ENCODE measurements at regions not wholly inside any gene's neighbourhood (a gene's known extent, or its start where the extent isn't known, plus 50 kb on each side); places are given as distances from the start of the nearest gene placed in this dataset.

DNA sequence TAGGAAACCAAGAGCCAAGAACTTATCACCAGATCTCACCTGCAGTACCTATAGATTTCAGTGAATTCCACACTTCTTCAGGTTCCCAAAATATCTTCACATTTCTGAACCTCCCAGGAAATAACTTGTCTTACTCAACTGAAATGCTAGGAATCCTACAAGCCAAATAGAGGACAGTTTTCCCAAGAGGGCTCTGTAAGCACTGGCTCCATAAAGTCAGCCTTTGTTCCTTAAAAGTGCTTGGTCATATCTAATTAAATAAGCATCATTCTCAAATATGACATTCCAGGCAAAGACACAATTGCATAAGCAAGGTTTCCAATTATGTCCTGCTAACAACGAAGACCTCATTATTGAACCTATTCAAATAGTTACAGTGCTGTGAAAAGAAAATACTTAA is 154.6 kb upstream of the MGAT5 start:
- DNase-seq: no peak

- no peak for DNase-seq
These were observed 150.7 kb upstream of the MGAT5 start for GRCh38 chr2:134103196-134103595.

GRCh38 chr2:134104754-134105153 is 149.1 kb upstream of the MGAT5 start:
- no peak for DNase-seq

GRCh38 chr2:134107402-134107801 is 146.5 kb upstream of the MGAT5 start:
- no peak for DNase-seq

DNA sequence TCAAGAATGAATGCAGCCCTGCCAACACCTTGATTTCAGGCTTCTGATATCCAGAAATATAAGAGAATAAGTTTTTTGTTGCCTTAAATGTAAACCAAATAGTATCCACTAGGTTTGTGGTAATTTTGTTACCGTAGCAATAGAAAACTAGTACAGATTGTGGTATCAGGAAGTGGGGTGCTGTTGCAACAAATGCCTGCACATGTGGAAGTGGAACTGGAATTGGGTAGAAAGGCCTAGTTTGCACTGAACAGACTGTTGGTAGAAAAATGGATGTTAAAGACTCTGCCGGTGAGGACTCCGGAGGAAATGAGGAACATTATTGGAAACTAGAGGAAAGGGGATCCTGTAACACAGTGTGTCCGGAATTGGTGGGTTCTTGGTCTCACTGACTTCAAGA is 145.8 kb upstream of the MGAT5 start:
- no peak for DNase-seq

DNA sequence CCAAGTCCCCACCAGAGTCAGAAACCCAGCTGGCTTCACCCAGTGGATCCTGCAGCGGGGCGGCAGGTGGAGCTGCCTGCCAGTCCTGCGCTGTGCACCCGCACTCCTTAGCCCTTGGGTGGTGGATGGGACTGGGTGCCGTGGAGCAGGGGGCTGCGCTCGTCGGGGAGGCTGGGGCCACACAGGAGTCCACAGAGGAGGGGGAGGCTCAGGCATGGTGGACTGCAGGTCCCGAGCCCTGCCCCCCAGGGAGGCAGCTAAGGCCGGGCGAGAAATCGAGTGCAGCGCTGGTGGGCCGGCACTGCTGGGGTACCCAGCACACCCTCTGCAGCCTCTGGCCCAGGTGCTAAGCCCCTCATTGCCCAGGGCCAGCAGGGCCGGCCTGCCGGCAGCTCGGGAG is 144.6 kb upstream of the MGAT5 start:
- DNase-seq: no peak

- DNase-seq: no peak
These were observed 144.1 kb upstream of the MGAT5 start for GRCh38 chr2:134109725-134110124.

DNA sequence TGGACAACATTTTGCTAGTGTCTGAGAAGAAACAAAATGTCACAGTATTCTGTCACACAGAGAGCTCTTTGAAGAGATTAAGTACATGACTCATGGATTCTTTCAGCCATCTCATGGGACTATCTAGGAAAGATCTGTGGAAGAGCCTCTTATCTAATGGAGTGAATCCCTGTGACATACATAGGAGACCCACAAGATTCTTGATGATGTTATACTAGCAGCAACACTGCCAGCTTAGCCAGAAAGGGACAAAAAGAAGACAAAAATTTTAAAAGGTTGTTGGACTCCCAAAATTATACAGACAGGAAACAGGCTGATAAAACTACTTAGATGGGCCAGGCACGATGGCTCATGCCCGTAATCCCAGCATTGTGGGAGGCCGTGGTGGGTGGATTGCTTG is 143.3 kb upstream of the MGAT5 start:
- DNase-seq: no peak

DNA sequence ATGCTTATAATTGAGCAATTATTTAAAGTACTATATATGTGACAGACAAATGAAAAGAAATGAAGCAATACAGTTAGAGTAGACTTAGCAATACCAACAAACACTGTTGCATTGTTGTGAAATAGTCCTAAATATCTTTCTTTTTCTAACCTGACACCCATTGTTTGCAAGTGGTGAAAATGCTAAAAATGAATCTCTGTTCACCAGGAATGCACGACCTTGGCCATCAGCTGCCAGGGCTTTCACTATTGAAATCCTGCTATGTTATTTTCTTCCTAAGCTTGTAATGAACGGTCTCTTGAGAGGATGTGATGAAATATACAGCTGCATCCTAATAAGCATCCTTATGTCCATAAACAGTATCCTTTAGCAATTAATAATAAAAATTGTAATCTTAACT is 136.2 kb upstream of the MGAT5 start:
- no peak for DNase-seq

DNA sequence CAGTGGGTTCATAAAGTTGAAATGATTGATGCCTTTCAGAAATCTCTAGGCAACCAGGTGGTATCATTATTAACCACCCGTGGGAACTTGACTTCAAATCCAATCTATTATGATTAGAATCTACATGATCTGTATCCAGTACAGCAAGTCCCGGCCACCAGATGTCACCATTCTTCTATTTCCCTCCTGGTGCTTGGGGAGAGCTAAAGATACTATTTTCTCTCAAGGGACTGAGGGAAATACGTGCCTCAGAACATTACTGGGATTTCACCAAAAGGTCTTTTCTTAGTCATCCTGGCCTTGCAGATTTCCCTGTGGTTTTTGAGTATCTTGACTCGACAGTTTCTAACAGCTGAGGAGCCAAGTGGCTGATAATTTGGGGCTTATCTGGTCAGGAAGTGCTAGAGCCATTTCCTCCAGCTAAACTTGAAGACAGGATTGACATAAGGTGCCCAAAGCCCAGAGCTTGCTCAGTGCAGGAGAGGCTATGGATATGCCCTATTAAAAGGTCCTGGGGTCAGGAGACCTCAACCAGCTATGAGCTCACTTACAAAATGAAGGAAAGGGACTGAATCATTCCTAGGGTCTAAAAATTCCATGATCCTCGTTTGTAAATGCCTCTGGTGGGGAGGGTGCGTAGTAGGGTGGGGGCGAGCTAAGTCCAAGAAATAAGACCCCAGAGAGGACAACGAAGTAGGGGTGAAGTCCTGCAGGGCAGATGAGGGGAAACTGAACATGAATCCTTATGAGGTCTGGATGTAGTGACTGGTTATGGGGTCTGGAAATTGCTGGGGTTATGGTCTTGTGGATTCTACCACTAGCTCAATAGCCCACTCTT is 135.4 kb upstream of the MGAT5 start:
- DNase-seq: peak; percentile 82

DNA sequence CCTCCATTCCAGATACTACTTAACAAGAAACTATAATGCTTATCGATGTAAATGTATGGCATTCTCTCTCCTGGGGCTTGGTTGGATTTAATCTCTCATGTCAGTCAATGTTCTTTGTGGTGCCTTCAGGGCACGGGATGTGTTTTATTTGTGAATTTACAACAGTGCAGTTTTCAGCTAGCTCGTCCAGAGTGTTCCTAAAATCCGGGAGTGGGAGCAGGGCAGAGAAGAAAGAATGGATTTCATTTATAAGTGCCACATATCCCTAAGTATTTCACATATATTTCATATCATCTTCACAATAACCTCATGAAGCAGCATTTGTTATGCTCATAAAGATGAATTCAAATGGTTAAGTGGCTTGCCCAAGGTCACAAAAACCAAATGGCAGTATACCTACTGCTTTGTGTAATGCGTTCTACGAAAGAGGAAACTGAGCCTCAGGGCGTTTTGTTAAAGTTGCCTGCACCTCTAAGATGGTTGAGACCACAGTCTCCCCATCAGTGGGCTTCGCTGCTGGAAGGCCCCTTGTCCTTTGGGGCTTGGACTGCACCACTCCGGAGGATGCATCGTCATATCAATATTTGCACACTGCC is 134.7 kb upstream of the MGAT5 start:
- no peak for DNase-seq

- peak; percentile 93 for DNase-seq
These were observed 134.0 kb upstream of the MGAT5 start for GRCh38 chr2:134119713-134120405.

- peak; percentile 52 for DNase-seq
These were observed 133.5 kb upstream of the MGAT5 start for GRCh38 chr2:134120406-134120732.

GRCh38 chr2:134120733-134121630 is 132.9 kb upstream of the MGAT5 start:
- DNase-seq: peak; percentile 80

DNA sequence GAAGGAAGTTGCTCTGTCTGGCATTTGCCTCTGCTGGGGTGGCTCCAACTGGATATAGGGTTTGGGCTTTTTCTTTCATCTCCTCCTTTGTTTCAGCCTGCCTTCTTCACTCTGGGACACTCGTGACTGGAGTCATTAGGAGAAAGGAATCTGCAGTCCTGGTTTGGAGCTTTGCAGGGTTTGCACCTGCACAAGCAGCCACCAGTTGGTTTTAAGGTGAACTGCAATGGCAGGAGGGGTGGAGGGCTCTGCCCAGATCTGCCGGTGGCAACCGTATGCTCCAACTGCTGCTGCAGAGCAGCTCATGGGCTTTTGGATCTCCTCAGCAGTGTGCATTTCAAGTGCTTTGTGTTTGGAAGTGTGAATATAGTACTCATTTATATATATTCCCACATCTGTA is 131.3 kb upstream of the MGAT5 start:
- no peak for DNase-seq

- DNase-seq: no peak
These were observed 130.5 kb upstream of the MGAT5 start for GRCh38 chr2:134123332-134123731.

DNA sequence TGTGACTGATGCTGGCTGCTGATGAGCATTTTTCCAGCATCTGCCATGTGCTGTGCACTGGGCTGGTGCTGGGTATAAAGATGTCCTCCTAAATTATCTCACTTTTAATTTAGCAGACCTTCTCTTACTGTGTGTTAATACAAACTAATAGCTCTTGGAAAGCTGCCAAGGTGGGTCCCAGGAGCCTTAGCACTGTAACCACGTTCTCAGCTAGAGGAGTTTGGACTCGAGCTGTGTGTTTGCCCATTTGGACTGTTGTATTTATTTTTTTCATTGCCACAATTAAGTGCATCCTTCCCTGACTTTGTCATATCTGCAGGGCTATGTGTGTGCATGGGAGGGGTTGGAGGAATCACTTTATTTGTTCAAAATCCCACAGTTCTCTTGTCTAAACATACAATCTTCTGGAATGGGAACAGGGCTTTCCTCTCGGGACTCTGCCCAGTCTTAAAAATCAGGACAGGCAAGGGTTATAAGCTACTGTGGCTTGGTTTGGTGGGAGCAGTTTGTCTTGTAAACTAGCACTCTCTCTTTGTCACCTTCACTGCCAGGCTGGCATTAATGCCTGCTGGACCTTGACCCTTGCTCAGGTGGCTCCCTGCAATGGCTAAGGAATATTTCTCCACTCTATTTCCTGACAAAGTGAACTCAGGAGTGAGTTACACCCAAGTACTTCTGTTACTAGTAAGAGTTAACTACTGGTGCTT is 129.7 kb upstream of the MGAT5 start:
- no peak for DNase-seq

DNA sequence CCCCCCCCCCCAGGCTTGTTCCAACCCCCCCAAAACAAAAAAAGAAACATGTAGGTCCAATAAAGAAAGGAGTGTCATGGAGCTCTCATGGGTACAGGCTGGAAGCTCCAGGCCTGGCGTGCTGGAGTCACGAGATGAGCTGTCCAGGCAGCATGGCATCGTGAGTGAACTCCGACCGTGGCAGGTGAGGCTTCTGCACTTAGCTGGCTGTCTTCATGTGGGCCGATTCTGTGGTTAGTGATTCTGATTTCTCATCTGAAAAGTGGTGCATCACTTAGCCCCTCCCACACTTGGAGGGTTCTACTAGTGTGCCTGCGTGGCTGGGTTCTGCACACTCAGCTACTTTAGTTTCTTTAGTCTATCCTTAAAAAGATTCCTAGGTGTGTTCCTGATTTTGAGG is 126.4 kb upstream of the MGAT5 start:
- DNase-seq: no peak

GRCh38 chr2:134128746-134129145 is 125.1 kb upstream of the MGAT5 start:
- no peak for DNase-seq

DNA sequence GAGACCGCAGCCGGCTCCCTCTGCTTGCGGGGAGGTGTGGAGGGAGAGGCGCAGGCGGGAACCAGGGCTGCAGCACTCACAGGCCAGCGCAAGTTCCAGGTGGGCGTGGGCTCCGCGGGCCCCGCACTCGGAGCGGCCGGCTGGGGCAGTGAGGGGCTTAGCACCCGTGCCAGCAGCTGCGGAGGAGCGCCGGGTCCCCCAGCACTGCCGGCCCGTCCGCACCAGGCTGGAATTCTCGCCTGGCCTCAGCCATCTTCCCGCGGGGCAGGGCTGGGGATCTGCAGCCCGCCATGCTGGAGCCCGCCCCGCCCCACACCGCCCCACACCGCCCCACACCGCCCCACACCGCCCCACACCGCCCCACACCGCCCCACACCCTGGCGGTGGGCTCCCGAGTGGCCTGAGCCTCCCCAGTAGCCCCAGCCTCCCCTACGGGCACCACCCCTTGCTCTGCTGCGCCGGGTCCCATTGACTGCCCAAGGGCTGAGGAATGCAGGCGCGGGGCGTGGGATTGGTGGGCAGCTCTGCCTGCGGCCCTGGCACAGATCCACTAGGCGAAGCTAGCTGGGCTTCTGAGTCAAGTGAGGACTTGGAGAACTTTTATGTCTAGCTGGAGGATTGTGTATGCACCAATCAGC is 123.9 kb upstream of the MGAT5 start:
- no peak for DNase-seq

GRCh38 chr2:134131681-134132489 is 122.0 kb upstream of the MGAT5 start:
- DNase-seq: no peak

Data from right hindlimb (tissue), 1 donor.